ENCODE measurements at regions not wholly inside any gene's neighbourhood (a gene's known extent, or its start where the extent isn't known, plus 50 kb on each side); places are given as distances from the start of the nearest gene placed in this dataset.

DNA sequence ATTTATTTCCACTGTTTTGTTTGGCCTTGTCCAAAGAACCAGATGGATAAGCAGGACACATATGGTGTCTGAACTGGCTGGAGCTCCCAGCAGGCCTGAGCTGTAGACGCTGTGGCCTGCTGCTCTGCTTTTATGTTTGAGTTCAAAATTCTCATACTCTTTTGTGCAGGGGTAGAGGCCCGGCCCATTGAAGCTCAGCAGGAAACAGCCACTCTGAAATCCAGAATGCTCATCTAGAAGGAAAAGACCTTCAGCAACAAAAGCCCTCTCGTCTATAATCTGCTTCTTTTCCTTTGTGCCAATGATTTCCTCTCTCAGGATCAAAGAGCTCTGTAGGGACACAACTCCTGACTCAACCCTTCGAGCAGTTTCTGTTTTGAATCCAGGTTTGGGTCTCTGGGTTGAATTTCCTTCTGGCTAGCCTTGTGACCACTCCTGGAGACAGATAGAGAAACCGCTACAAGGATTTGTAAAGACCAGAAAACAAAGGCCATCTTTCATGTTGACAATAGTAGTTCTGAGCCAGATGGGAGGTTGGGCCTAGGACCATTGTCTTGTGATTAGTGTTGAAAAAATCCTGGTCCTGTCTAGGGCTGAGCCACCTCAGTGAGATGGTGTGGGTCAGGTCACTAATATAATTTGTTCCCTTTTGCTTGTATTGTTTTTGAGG is 446.7 kb downstream of the BCKDHB start:
- TF ChIP-seq CTCF (IDR thresholded peaks at IDR 0.05; ENCODE audit: borderline replicate concordance, control extremely low read depth, extremely low read depth, insufficient read depth, missing control alignments) = no peak
- no peak for DNase-seq (ENCODE audit: low spot score)
- in situ Hi-C loops (cut with MboI; ENCODE audit: low sequenced_read_pairs, unreplicated experiment) = no loop called here

GRCh38 chr6:80550748-80551147 is 444.3 kb downstream of the BCKDHB start:
- in situ Hi-C loops (cut with MboI; ENCODE audit: low sequenced_read_pairs, unreplicated experiment) = no loop called here

GRCh38 chr6:80550281-80550680 is 443.8 kb downstream of the BCKDHB start:
- no peak for TF ChIP-seq CTCF (IDR thresholded peaks at IDR 0.05; ENCODE audit: borderline replicate concordance, control extremely low read depth, extremely low read depth, insufficient read depth, missing control alignments)
- no peak for DNase-seq (ENCODE audit: low spot score)
- in situ Hi-C loops (cut with MboI; ENCODE audit: low sequenced_read_pairs, unreplicated experiment) = no loop called here

More at GRCh38 chr6:80550748-80551147, 444.3 kb downstream of the BCKDHB start:
- TF ChIP-seq CTCF (IDR thresholded peaks at IDR 0.05; ENCODE audit: borderline replicate concordance, control extremely low read depth, extremely low read depth, insufficient read depth, missing control alignments) = no peak
- DNase-seq (ENCODE audit: low spot score) = no peak

DNA sequence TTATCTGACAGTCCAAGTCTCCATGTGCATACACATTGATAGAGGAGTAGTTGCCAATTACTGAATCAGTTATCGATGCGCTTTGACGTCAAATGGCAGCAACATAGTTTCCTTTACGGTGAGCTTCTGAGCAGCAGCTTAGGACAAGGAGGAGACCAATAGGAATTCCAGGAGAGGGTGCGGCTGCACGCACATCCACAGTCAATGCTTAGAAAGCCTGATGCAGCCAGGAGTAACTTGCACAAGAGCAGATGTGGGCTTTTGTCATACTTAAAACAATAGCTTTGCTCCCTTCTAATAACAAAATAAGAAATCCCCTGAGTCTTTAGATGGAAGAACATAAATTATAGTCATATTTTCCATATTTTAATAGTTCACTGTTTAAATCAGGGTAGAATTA is 442.1 kb downstream of the BCKDHB start:
- no peak for DNase-seq (ENCODE audit: low spot score)
- no peak for TF ChIP-seq CTCF (IDR thresholded peaks at IDR 0.05; ENCODE audit: borderline replicate concordance, control extremely low read depth, extremely low read depth, insufficient read depth, missing control alignments)
- in situ Hi-C loops (cut with MboI; ENCODE audit: low sequenced_read_pairs, unreplicated experiment) = no loop called here

- in situ Hi-C loops (cut with MboI; ENCODE audit: low sequenced_read_pairs, unreplicated experiment) = no loop called here
These were observed 441.4 kb downstream of the BCKDHB start for GRCh38 chr6:80547827-80548226.

DNA sequence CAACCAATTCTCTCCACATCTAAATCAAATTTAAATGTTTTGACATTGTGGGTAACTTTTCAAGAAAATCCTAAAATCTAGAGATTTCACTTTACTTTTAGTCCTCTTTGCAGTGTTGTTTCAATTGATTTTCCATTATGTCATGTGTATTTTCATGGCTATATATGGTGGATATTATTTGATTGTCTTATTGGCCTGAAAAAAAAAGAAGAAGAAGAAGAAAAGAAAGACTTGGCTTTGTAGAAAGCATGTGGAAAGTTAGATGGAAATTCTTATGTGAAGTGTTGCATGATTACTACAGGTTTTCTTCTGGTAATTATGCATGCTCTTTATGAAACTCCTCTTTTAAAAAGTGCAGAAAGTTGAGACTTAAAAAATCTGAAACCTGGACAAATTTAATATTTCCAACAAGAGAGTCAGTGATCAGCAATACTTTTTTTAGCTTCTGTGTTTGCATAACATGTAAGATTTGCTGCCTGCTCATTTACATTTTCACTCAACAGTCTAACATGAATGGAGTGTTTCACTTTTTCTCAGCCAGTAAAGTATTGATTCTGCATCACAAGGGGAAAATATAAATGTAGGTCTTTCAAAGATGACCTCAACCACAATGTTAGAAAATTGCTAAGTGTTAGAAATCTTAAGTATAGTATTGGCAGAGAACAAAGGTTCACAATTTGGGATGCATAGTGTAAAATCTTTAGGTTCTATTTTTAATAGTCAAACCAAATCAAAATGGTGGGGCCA is 438.7 kb downstream of the BCKDHB start:
- TF ChIP-seq CTCF (IDR thresholded peaks at IDR 0.05; ENCODE audit: borderline replicate concordance, control extremely low read depth, extremely low read depth, insufficient read depth, missing control alignments) = no peak
- in situ Hi-C loops (cut with MboI; ENCODE audit: low sequenced_read_pairs, unreplicated experiment) = no loop called here
- DNase-seq (ENCODE audit: low spot score) = no peak

More at GRCh38 chr6:80547827-80548226, 441.4 kb downstream of the BCKDHB start:
- no peak for DNase-seq (ENCODE audit: low spot score)
- no peak for TF ChIP-seq CTCF (IDR thresholded peaks at IDR 0.05; ENCODE audit: borderline replicate concordance, control extremely low read depth, extremely low read depth, insufficient read depth, missing control alignments)

Measured in GM13976 (cell line).